HG03097 (cell line): ENCODE measurements at regions not wholly inside any gene's neighbourhood (a gene's known extent, or its start where the extent isn't known, plus 50 kb on each side); places are given as distances from the start of the nearest gene placed in this dataset.

Experiments
- ATAC-seq: cut with Tn5 transposase; IDR thresholded peaks from one replicate; pipeline ENCODE4 v1.9.1; 2021; ENCODE audit not compliant: unreplicated experiment, low FRiP score

- no peak for ATAC-seq
These were observed 83.6 kb downstream of the SPRING1 start for GRCh38 chr12:116654226-116654743.

- no peak for ATAC-seq
These were observed 86.8 kb downstream of the SPRING1 start for GRCh38 chr12:116651089-116651488.

GRCh38 chr12:116650585-116651087 lies 87.2 kb downstream of the SPRING1 start:
- no peak for ATAC-seq

- no peak for ATAC-seq
These were observed 87.8 kb downstream of the SPRING1 start for GRCh38 chr12:116650062-116650461.

- ATAC-seq = no peak
These were observed 88.6 kb downstream of the MAP1LC3B2 start for GRCh38 chr12:116647813-116648212.

- ATAC-seq = no peak
These were observed 87.7 kb downstream of the MAP1LC3B2 start for GRCh38 chr12:116646901-116647300.

GRCh38 chr12:116644806-116645205 lies 85.6 kb downstream of the MAP1LC3B2 start:
- ATAC-seq = no peak

GRCh38 chr12:116642683-116643082 lies 83.5 kb downstream of the MAP1LC3B2 start:
- no peak for ATAC-seq

- ATAC-seq = no peak
These were observed 82.9 kb downstream of the MAP1LC3B2 start for GRCh38 chr12:116642106-116642505.

- no peak for ATAC-seq
These were observed 81.1 kb downstream of the MAP1LC3B2 start for GRCh38 chr12:116640281-116640680.

- ATAC-seq = no peak
These were observed 80.6 kb downstream of the MAP1LC3B2 start for GRCh38 chr12:116639765-116640164.

- no peak for ATAC-seq
These were observed 79.2 kb downstream of the MAP1LC3B2 start for GRCh38 chr12:116638376-116638775.

GRCh38 chr12:116637589-116638150 lies 78.5 kb downstream of the MAP1LC3B2 start:
- no peak for ATAC-seq

GRCh38 chr12:116636608-116637519 lies 77.7 kb downstream of the MAP1LC3B2 start:
- ATAC-seq = no peak

- ATAC-seq = no peak
These were observed 76.3 kb downstream of the MAP1LC3B2 start for GRCh38 chr12:116635487-116635886.

GRCh38 chr12:116633476-116633875 lies 74.3 kb downstream of the MAP1LC3B2 start:
- ATAC-seq = no peak

GRCh38 chr12:116631619-116632018 lies 72.4 kb downstream of the MAP1LC3B2 start:
- no peak for ATAC-seq

- no peak for ATAC-seq
These were observed 71.6 kb downstream of the MAP1LC3B2 start for GRCh38 chr12:116630762-116631161.

GRCh38 chr12:116629480-116629879 lies 70.3 kb downstream of the MAP1LC3B2 start:
- no peak for ATAC-seq

- ATAC-seq = no peak
These were observed 69.8 kb downstream of the MAP1LC3B2 start for GRCh38 chr12:116628989-116629388.

GRCh38 chr12:116628450-116628793 lies 69.2 kb downstream of the MAP1LC3B2 start:
- ATAC-seq = no peak
